ENCODE measurements at regions not wholly inside any gene's neighbourhood (a gene's known extent, or its start where the extent isn't known, plus 50 kb on each side); places are given as distances from the start of the nearest gene placed in this dataset.
"Not testable (repeated sequence)": the region's sequence is repeated elsewhere in the genome, so short reads cannot be mapped to it uniquely, and the experiment has no call there.

DNA sequence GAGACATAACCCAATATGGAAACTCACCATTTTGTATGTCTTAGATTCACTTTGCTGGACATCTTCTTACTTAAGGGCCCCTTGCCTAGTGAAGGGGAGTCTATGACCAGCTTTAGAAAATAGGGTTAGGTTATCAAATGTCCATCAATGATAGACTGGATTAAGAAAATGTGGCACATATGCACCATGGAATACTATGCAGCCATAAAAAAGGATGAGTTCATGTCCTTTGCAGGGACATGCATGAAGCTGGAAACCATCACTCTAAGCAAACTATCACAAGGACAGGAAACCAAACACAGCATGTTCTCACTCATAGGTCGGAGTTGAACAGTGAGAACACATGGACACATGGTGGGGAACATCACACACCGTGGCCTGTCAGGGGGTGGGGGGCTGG lies 301.8 kb upstream of the TBL1XR1 start:
- TF ChIP-seq, protein P1, sequence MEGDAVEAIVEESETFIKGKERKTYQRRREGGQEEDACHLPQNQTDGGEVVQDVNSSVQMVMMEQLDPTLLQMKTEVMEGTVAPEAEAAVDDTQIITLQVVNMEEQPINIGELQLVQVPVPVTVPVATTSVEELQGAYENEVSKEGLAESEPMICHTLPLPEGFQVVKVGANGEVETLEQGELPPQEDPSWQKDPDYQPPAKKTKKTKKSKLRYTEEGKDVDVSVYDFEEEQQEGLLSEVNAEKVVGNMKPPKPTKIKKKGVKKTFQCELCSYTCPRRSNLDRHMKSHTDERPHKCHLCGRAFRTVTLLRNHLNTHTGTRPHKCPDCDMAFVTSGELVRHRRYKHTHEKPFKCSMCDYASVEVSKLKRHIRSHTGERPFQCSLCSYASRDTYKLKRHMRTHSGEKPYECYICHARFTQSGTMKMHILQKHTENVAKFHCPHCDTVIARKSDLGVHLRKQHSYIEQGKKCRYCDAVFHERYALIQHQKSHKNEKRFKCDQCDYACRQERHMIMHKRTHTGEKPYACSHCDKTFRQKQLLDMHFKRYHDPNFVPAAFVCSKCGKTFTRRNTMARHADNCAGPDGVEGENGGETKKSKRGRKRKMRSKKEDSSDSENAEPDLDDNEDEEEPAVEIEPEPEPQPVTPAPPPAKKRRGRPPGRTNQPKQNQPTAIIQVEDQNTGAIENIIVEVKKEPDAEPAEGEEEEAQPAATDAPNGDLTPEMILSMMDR (IDR thresholded peaks at IDR 0.05 in 8 of 11, conservative IDR thresholded peaks at IDR 0.05 in 3 of 11) = not testable (repeated sequence)
- TF ChIP-seq POLR2AphosphoS5 (IDR thresholded peaks at IDR 0.05) = not testable (repeated sequence)

Data from spleen (tissue), 7 donors.